ENCODE measurements at regions not wholly inside any gene's neighbourhood (a gene's known extent, or its start where the extent isn't known, plus 50 kb on each side); places are given as distances from the start of the nearest gene placed in this dataset.

DNA sequence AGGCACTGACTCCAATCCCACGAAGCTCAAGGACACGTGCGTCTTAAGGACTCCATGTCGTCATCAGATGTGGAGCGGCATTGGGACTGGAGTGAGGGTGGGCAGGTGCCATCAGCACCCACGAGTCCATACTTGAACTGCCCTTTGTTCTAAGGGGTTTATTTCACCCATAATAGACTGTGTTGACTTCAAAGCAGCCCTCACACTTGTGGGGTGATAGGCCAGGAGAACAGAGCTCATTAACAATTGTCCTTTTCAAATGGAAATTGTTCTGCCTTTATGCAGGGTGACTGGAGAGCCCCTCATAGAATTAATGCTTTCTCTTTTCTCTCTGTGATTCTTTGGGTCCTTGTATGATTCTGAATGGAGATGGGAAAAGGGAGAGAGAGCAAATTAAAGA lies 376.9 kb upstream of the MGMT start:
- TF ChIP-seq POLR2AphosphoS5 (IDR thresholded peaks at IDR 0.05; ENCODE audit: low read depth, low read length): no peak
- no peak for TF ChIP-seq SPI1 (IDR thresholded peaks at IDR 0.05; ENCODE audit: low read depth, low read length)
- TF ChIP-seq TAF1 (IDR thresholded peaks at IDR 0.05; ENCODE audit: low read depth, low read length): no peak
- no peak for TF ChIP-seq PAX5 (IDR thresholded peaks at IDR 0.05; ENCODE audit: insufficient read depth, low read length, severe bottlenecking)
- no peak for TF ChIP-seq POLR2A (IDR thresholded peaks at IDR 0.05; ENCODE audit: low read depth, low read length)
- TF ChIP-seq POU2F2 (IDR thresholded peaks at IDR 0.05; ENCODE audit: low read depth, low read length): no peak
- DNase-seq (ENCODE audit: insufficient read length, low spot score) (no peak), FAIRE-seq (no peak)

GRCh38 chr10:129090618-129091366 lies 376.2 kb upstream of the MGMT start:
- no peak for DNase-seq (ENCODE audit: insufficient read length, low spot score)
- no peak for TF ChIP-seq PAX5 (IDR thresholded peaks at IDR 0.05; ENCODE audit: insufficient read depth, low read length, severe bottlenecking)
- no peak for TF ChIP-seq POLR2AphosphoS5 (IDR thresholded peaks at IDR 0.05; ENCODE audit: low read depth, low read length)
- no peak for TF ChIP-seq POU2F2 (IDR thresholded peaks at IDR 0.05; ENCODE audit: low read depth, low read length)
- TF ChIP-seq TAF1 (IDR thresholded peaks at IDR 0.05; ENCODE audit: low read depth, low read length): no peak
- no peak for FAIRE-seq

- DNase-seq (ENCODE audit: insufficient read length, low spot score) (no peak), FAIRE-seq (no peak)
- TF ChIP-seq POLR2A (IDR thresholded peaks at IDR 0.05; ENCODE audit: low read depth, low read length) (no peak), POU2F2 (IDR thresholded peaks at IDR 0.05; ENCODE audit: low read depth, low read length) (no peak), TAF1 (IDR thresholded peaks at IDR 0.05; ENCODE audit: low read depth, low read length) (no peak), SPI1 (IDR thresholded peaks at IDR 0.05; ENCODE audit: low read depth, low read length) (no peak), PAX5 (IDR thresholded peaks at IDR 0.05; ENCODE audit: insufficient read depth, low read length, severe bottlenecking) (no peak), POLR2AphosphoS5 (IDR thresholded peaks at IDR 0.05; ENCODE audit: low read depth, low read length) (no peak)
Observed at GRCh38 chr10:129093641-129094040, 373.4 kb upstream of the MGMT start.

DNA sequence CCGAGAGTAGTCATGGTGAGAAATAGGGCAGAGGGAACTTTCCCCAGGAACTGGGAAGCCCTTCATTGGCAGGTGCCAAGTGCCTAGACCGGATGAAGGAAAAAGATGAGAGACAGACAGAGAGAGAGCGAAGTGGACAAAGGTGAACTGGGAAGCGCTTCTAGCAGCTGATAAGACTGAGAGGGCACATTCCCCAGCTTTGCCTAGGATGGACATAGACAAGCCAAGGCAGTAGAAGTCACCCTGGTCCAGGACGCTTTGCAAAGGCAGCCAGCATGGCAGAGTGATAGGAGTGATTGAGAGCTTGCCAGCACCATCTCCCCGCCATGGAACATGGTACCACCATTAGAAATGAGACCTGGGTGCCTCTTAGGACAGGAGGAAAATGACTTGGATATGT lies 372.8 kb upstream of the MGMT start:
- TF ChIP-seq POU2F2 (IDR thresholded peaks at IDR 0.05; ENCODE audit: low read depth, low read length) (no peak), POLR2A (IDR thresholded peaks at IDR 0.05; ENCODE audit: low read depth, low read length) (no peak), SPI1 (IDR thresholded peaks at IDR 0.05; ENCODE audit: low read depth, low read length) (no peak), POLR2AphosphoS5 (IDR thresholded peaks at IDR 0.05; ENCODE audit: low read depth, low read length) (no peak), TAF1 (IDR thresholded peaks at IDR 0.05; ENCODE audit: low read depth, low read length) (no peak), PAX5 (IDR thresholded peaks at IDR 0.05; ENCODE audit: insufficient read depth, low read length, severe bottlenecking) (no peak)
- DNase-seq (ENCODE audit: insufficient read length, low spot score): no peak
- no peak for FAIRE-seq

- FAIRE-seq (no peak), DNase-seq (ENCODE audit: insufficient read length, low spot score) (no peak)
- TF ChIP-seq TAF1 (IDR thresholded peaks at IDR 0.05; ENCODE audit: low read depth, low read length) (no peak), POLR2AphosphoS5 (IDR thresholded peaks at IDR 0.05; ENCODE audit: low read depth, low read length) (no peak), POLR2A (IDR thresholded peaks at IDR 0.05; ENCODE audit: low read depth, low read length) (no peak), SPI1 (IDR thresholded peaks at IDR 0.05; ENCODE audit: low read depth, low read length) (no peak)
Observed at GRCh38 chr10:129094861-129095260, 372.2 kb upstream of the MGMT start.

- FAIRE-seq (no peak), DNase-seq (ENCODE audit: insufficient read length, low spot score) (no peak)
- no peak for TF ChIP-seq TAF1 (IDR thresholded peaks at IDR 0.05; ENCODE audit: low read depth, low read length)
- no peak for TF ChIP-seq PAX5 (IDR thresholded peaks at IDR 0.05; ENCODE audit: insufficient read depth, low read length, severe bottlenecking)
- TF ChIP-seq POLR2AphosphoS5 (IDR thresholded peaks at IDR 0.05; ENCODE audit: low read depth, low read length): no peak
- TF ChIP-seq POLR2A (IDR thresholded peaks at IDR 0.05; ENCODE audit: low read depth, low read length): no peak
- no peak for TF ChIP-seq SPI1 (IDR thresholded peaks at IDR 0.05; ENCODE audit: low read depth, low read length)
- no peak for TF ChIP-seq POU2F2 (IDR thresholded peaks at IDR 0.05; ENCODE audit: low read depth, low read length)
Observed at GRCh38 chr10:129095680-129096064, 371.4 kb upstream of the MGMT start.

- DNase-seq (ENCODE audit: insufficient read length, low spot score) (no peak), FAIRE-seq (no peak)
- TF ChIP-seq PAX5 (IDR thresholded peaks at IDR 0.05; ENCODE audit: insufficient read depth, low read length, severe bottlenecking): no peak
- TF ChIP-seq TAF1 (IDR thresholded peaks at IDR 0.05; ENCODE audit: low read depth, low read length): no peak
- no peak for TF ChIP-seq POU2F2 (IDR thresholded peaks at IDR 0.05; ENCODE audit: low read depth, low read length)
- no peak for TF ChIP-seq POLR2A (IDR thresholded peaks at IDR 0.05; ENCODE audit: low read depth, low read length)
- no peak for TF ChIP-seq POLR2AphosphoS5 (IDR thresholded peaks at IDR 0.05; ENCODE audit: low read depth, low read length)
- TF ChIP-seq SPI1 (IDR thresholded peaks at IDR 0.05; ENCODE audit: low read depth, low read length): no peak
Observed at GRCh38 chr10:129096065-129096984, 370.7 kb upstream of the MGMT start.

GRCh38 chr10:129097776-129098330 lies 369.2 kb upstream of the MGMT start:
- FAIRE-seq (no peak), DNase-seq (ENCODE audit: insufficient read length, low spot score) (no peak)
- no peak for TF ChIP-seq TAF1 (IDR thresholded peaks at IDR 0.05; ENCODE audit: low read depth, low read length)
- no peak for TF ChIP-seq POLR2A (IDR thresholded peaks at IDR 0.05; ENCODE audit: low read depth, low read length)
- TF ChIP-seq POU2F2 (IDR thresholded peaks at IDR 0.05; ENCODE audit: low read depth, low read length): no peak
- TF ChIP-seq POLR2AphosphoS5 (IDR thresholded peaks at IDR 0.05; ENCODE audit: low read depth, low read length): no peak
- no peak for TF ChIP-seq PAX5 (IDR thresholded peaks at IDR 0.05; ENCODE audit: insufficient read depth, low read length, severe bottlenecking)
- TF ChIP-seq SPI1 (IDR thresholded peaks at IDR 0.05; ENCODE audit: low read depth, low read length): no peak

- no peak for FAIRE-seq
Observed at GRCh38 chr10:129098517-129098916, 368.5 kb upstream of the MGMT start.

More at GRCh38 chr10:129098517-129098916, 368.5 kb upstream of the MGMT start:
- DNase-seq (ENCODE audit: insufficient read length, low spot score): no peak
- no peak for TF ChIP-seq PAX5 (IDR thresholded peaks at IDR 0.05; ENCODE audit: insufficient read depth, low read length, severe bottlenecking)
- TF ChIP-seq POLR2A (IDR thresholded peaks at IDR 0.05; ENCODE audit: low read depth, low read length): no peak
- TF ChIP-seq POLR2AphosphoS5 (IDR thresholded peaks at IDR 0.05; ENCODE audit: low read depth, low read length): no peak
- TF ChIP-seq POU2F2 (IDR thresholded peaks at IDR 0.05; ENCODE audit: low read depth, low read length): no peak
- no peak for TF ChIP-seq SPI1 (IDR thresholded peaks at IDR 0.05; ENCODE audit: low read depth, low read length)
- no peak for TF ChIP-seq TAF1 (IDR thresholded peaks at IDR 0.05; ENCODE audit: low read depth, low read length)

All from GM12891 (cell line).